GM23338 (cell line): ENCODE measurements at regions not wholly inside any gene's neighbourhood (a gene's known extent, or its start where the extent isn't known, plus 50 kb on each side); places are given as distances from the start of the nearest gene placed in this dataset.

ENCODE experiments used
- ATAC-seq: fragments of 200-7000 bp; cut with Tn5 transposase; 3 replicates; pipeline ENCODE4 v1.9.1; 2020
- DNase-seq: peaks from one replicate; pipeline ENCODE4 v3.0.0-alpha.2; 2015; ENCODE audit warnings: low spot score
- H2AFZ ChIP-seq: fragments of 200-600 bp; sonication (generic); 2 replicates; pipeline ENCODE4 v1.8.0; 2016; ENCODE audit warnings: antibody characterized with exemption, mild to moderate bottlenecking, moderate library complexity
- H3F3A ChIP-seq: fragments of 200-600 bp; sonication (generic); replicated peaks from 2 replicates; pipeline ENCODE4 v1.8.0; 2017; ENCODE audit warnings: antibody characterized with exemption, mixed run types, low read depth
- H3K27ac ChIP-seq: fragments of 200-600 bp; sonication (generic); 2 replicates; pipeline ENCODE4 v1.6.1; 2016; ENCODE audit warnings: low read depth
- H3K27me3 ChIP-seq: fragments of 200-600 bp; sonication (generic); 2 replicates; pipeline ENCODE4 v1.8.0; 2016; ENCODE audit warnings: mild to moderate bottlenecking, mixed run types, moderate library complexity; ENCODE audit not compliant: insufficient read depth
- H3K36me3 ChIP-seq: fragments of 200-600 bp; sonication (generic); 2 replicates; pipeline ENCODE4 v1.8.0; 2016; ENCODE audit warnings: mild to moderate bottlenecking; ENCODE audit not compliant: insufficient read depth
- H3K4me1 ChIP-seq: fragments of 200-600 bp; sonication (generic); 2 replicates; pipeline ENCODE4 v1.8.0; 2016; ENCODE audit warnings: mild to moderate bottlenecking, moderate library complexity; ENCODE audit not compliant: insufficient read depth
- H3K4me2 ChIP-seq: fragments of 200-600 bp; sonication (generic); 2 replicates; pipeline ENCODE4 v1.7.1; 2017; ENCODE audit warnings: mixed run types
- H3K4me3 ChIP-seq: fragments of 200-600 bp; sonication (generic); 2 replicates; pipeline ENCODE4 v1.6.1; 2016; ENCODE audit warnings: mixed run types
- H3K79me2 ChIP-seq: fragments of 200-600 bp; sonication (generic); replicated peaks from 2 replicates; pipeline ENCODE4 v1.8.0; 2017; ENCODE audit warnings: mild to moderate bottlenecking; ENCODE audit not compliant: insufficient read depth
- H3K9me2 ChIP-seq: fragments of 200-600 bp; sonication (generic); 2 replicates; pipeline ENCODE4 v1.8.0; 2017; ENCODE audit not compliant: insufficient read depth
- H4K20me1 ChIP-seq: fragments of 200-600 bp; sonication (generic); replicated peaks from 2 replicates; pipeline ENCODE4 v1.8.0; 2017; ENCODE audit warnings: mild to moderate bottlenecking; ENCODE audit not compliant: insufficient read depth
- H3K27ac Mint-ChIP-seq: 2 replicates; pipeline ENCODE4 v1.8.0; 2020; ENCODE audit warnings: inconsistent platforms, mild to moderate bottlenecking, moderate library complexity, mixed read lengths
- H3K27me3 Mint-ChIP-seq: 3 replicates; pipeline ENCODE4 v1.8.0; 2022; ENCODE audit warnings: low read depth, mild to moderate bottlenecking, moderate library complexity, mixed read lengths, inconsistent platforms; ENCODE audit not compliant: insufficient read depth, poor library complexity
- H3K36me3 Mint-ChIP-seq: 3 replicates; pipeline ENCODE4 v1.8.0; 2021; ENCODE audit warnings: low read depth, mild to moderate bottlenecking, inconsistent platforms, moderate library complexity, mixed read lengths
- H3K4me1 Mint-ChIP-seq: 3 replicates; pipeline ENCODE4 v1.8.0; 2020; ENCODE audit warnings: mild to moderate bottlenecking, inconsistent platforms, mixed read lengths
- H3K4me3 Mint-ChIP-seq: 3 replicates; pipeline ENCODE4 v1.8.0; 2021; ENCODE audit warnings: moderate library complexity, mild to moderate bottlenecking, inconsistent platforms, mixed read lengths
- H3K9me3 Mint-ChIP-seq: 3 replicates; pipeline ENCODE4 v1.8.0; 2020; ENCODE audit warnings: moderate library complexity, mild to moderate bottlenecking, inconsistent platforms, mixed read lengths
- CREB1 ChIP-seq: fragments of 250-450 bp; sonication (Bioruptor Pico); IDR thresholded peaks from 2 replicates; pipeline ENCODE4 v1.5.0; 2020; ENCODE audit warnings: low read depth, mild to moderate bottlenecking, moderate library complexity
- EZH2 ChIP-seq: fragments of 200-600 bp; sonication (generic); IDR thresholded peaks from one replicate; pipeline ENCODE4 v1.8.0; 2017; ENCODE audit warnings: antibody characterized with exemption, mild to moderate bottlenecking, low read depth; ENCODE audit not compliant: unreplicated experiment
- EZH2phosphoT487 ChIP-seq: fragments of 200-600 bp; sonication (generic); IDR thresholded peaks from one replicate; pipeline ENCODE4 v1.8.1; 2018; ENCODE audit warnings: antibody characterized with exemption; ENCODE audit not compliant: unreplicated experiment
- JUNB ChIP-seq: IDR thresholded peaks from one replicate; pipeline ENCODE4 v1.6.1; 2016; ENCODE audit warnings: antibody characterized with exemption; ENCODE audit not compliant: unreplicated experiment
- NANOG ChIP-seq: IDR thresholded peaks from 2 replicates; pipeline ENCODE4 v1.6.1; 2016; ENCODE audit warnings: antibody characterized with exemption, borderline replicate concordance
- POLR2AphosphoS5 ChIP-seq: IDR thresholded peaks from 2 replicates; pipeline ENCODE4 v1.6.1; 2016; ENCODE audit warnings: antibody characterized with exemption, low read depth
- STAT1 ChIP-seq: IDR thresholded peaks from one replicate; pipeline ENCODE4 v1.6.1; 2016; ENCODE audit warnings: antibody characterized with exemption; ENCODE audit not compliant: unreplicated experiment
- ZNF114 ChIP-seq: fragments of 250-450 bp; sonication (Bioruptor Pico); IDR thresholded peaks from 2 replicates; pipeline ENCODE4 v1.5.0; 2020; ENCODE audit warnings: mild to moderate bottlenecking, moderate library complexity
- ZNF331 ChIP-seq: fragments of 250-450 bp; sonication (Bioruptor Pico); IDR thresholded peaks from 2 replicates; pipeline ENCODE4 v1.5.0; 2020; ENCODE audit warnings: low read depth, mild to moderate bottlenecking, moderate library complexity
- TF ChIP-seq, protein P1 (sequence below): IDR thresholded peaks from one replicate; pipeline ENCODE4 v1.6.1; 2018; ENCODE audit warnings: antibody characterized with exemption; ENCODE audit not compliant: unreplicated experiment
- TF ChIP-seq, protein P2 (sequence below), 2 experiments: fragments of 200-600 bp in 1 of 2; sonication (generic) in 1 of 2; conservative IDR thresholded peaks; 2 replicates each; pipeline versions ENCODE4 v1.5.1 to v1.6.1; 2016 to 2017; ENCODE audit warnings: antibody characterized with exemption in 2 of 2, low read depth in 2 of 2, mild to moderate bottlenecking in 2 of 2, moderate library complexity in 1 of 2
- TF ChIP-seq, protein P3 (sequence below): IDR thresholded peaks from 2 replicates; pipeline ENCODE4 v1.6.1; 2016; ENCODE audit warnings: antibody characterized with exemption
- TF ChIP-seq, protein P4 (sequence below): fragments of 250-450 bp; sonication (Bioruptor Pico); IDR thresholded peaks from 2 replicates; pipeline ENCODE4 v1.5.0; 2020; ENCODE audit warnings: mild to moderate bottlenecking, moderate library complexity

DNA sequence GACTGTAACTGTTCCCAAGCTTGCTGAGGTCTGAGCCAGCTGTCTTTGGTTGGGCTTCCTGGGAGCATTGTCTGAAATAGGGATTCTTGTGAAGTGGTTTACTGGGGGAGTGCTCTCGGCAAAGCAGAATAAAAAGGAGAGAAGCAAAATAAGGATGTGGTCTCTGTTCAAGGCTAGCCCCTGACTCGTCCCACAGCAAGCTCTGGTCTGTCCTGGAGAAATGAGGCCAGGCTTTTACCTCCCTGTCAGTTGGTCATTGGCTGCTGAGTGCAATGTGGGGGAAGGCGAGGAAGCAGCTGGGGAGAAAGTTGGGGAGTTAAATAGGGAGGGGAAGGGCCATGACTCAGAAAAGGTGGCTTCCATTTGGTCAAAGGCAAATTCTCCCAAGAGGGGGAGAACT lies 303.9 kb upstream of the DUSP10 start (continued):
- TF ChIP-seq EZH2, result no peak
- TF ChIP-seq EZH2phosphoT487, result no peak

DNA sequence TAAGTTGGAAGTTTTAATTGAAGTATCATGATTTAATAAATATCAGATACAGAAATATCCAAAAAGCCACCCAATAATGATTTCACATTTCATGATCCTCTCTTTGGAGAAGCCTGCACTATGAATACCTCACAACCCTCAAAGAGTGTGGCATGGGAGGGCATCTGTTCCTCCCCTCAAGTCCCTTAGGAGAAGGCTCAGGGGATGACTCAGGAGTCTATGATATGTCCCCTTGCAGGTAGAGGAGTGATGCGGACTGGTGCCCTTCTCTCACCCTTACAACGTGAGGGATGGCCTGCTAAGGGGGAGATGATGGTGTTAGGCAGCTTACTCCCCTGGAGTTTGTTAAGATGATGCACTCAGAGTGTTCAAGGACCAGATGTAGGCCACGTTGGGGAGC lies 303.3 kb upstream of the DUSP10 start:
- H3K36me3 ChIP-seq, result no peaks in the 10 kb centered on the region
- Mint-ChIP-seq H3K36me3 (no peaks in the 10 kb centered on the region), H3K9me3 (no peaks in the 10 kb centered on the region), H3K4me3 (no peak overlapping the region), H3K27ac (no peak overlapping the region), H3K27me3 (peaks cover 2% of the 10 kb centered on the region), H3K4me1 (no peaks in the 10 kb centered on the region; the same call in 2 of the 3 replicates)
- no peaks in the 10 kb centered on the region for H4K20me1 ChIP-seq
- TF ChIP-seq NANOG (no peak), EZH2phosphoT487 (no peak), ZNF114 (CRISPR knock-in tag) (no peak), STAT1 (no peak), POLR2AphosphoS5 (no peak), EZH2 (no peak), ZNF331 (CRISPR knock-in tag) (no peak), CREB1 (CRISPR knock-in tag) (no peak), JUNB (no peak)
- TF ChIP-seq, protein P1, sequence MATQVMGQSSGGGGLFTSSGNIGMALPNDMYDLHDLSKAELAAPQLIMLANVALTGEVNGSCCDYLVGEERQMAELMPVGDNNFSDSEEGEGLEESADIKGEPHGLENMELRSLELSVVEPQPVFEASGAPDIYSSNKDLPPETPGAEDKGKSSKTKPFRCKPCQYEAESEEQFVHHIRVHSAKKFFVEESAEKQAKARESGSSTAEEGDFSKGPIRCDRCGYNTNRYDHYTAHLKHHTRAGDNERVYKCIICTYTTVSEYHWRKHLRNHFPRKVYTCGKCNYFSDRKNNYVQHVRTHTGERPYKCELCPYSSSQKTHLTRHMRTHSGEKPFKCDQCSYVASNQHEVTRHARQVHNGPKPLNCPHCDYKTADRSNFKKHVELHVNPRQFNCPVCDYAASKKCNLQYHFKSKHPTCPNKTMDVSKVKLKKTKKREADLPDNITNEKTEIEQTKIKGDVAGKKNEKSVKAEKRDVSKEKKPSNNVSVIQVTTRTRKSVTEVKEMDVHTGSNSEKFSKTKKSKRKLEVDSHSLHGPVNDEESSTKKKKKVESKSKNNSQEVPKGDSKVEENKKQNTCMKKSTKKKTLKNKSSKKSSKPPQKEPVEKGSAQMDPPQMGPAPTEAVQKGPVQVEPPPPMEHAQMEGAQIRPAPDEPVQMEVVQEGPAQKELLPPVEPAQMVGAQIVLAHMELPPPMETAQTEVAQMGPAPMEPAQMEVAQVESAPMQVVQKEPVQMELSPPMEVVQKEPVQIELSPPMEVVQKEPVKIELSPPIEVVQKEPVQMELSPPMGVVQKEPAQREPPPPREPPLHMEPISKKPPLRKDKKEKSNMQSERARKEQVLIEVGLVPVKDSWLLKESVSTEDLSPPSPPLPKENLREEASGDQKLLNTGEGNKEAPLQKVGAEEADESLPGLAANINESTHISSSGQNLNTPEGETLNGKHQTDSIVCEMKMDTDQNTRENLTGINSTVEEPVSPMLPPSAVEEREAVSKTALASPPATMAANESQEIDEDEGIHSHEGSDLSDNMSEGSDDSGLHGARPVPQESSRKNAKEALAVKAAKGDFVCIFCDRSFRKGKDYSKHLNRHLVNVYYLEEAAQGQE, result no peak
- TF ChIP-seq, protein P2, sequence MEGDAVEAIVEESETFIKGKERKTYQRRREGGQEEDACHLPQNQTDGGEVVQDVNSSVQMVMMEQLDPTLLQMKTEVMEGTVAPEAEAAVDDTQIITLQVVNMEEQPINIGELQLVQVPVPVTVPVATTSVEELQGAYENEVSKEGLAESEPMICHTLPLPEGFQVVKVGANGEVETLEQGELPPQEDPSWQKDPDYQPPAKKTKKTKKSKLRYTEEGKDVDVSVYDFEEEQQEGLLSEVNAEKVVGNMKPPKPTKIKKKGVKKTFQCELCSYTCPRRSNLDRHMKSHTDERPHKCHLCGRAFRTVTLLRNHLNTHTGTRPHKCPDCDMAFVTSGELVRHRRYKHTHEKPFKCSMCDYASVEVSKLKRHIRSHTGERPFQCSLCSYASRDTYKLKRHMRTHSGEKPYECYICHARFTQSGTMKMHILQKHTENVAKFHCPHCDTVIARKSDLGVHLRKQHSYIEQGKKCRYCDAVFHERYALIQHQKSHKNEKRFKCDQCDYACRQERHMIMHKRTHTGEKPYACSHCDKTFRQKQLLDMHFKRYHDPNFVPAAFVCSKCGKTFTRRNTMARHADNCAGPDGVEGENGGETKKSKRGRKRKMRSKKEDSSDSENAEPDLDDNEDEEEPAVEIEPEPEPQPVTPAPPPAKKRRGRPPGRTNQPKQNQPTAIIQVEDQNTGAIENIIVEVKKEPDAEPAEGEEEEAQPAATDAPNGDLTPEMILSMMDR (conservative IDR thresholded peaks at IDR 0.05; ENCODE audit: low read depth in 2 of 2), result no peak
- TF ChIP-seq, protein P3, sequence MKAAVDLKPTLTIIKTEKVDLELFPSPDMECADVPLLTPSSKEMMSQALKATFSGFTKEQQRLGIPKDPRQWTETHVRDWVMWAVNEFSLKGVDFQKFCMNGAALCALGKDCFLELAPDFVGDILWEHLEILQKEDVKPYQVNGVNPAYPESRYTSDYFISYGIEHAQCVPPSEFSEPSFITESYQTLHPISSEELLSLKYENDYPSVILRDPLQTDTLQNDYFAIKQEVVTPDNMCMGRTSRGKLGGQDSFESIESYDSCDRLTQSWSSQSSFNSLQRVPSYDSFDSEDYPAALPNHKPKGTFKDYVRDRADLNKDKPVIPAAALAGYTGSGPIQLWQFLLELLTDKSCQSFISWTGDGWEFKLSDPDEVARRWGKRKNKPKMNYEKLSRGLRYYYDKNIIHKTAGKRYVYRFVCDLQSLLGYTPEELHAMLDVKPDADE, result no peak
- TF ChIP-seq, protein P4, sequence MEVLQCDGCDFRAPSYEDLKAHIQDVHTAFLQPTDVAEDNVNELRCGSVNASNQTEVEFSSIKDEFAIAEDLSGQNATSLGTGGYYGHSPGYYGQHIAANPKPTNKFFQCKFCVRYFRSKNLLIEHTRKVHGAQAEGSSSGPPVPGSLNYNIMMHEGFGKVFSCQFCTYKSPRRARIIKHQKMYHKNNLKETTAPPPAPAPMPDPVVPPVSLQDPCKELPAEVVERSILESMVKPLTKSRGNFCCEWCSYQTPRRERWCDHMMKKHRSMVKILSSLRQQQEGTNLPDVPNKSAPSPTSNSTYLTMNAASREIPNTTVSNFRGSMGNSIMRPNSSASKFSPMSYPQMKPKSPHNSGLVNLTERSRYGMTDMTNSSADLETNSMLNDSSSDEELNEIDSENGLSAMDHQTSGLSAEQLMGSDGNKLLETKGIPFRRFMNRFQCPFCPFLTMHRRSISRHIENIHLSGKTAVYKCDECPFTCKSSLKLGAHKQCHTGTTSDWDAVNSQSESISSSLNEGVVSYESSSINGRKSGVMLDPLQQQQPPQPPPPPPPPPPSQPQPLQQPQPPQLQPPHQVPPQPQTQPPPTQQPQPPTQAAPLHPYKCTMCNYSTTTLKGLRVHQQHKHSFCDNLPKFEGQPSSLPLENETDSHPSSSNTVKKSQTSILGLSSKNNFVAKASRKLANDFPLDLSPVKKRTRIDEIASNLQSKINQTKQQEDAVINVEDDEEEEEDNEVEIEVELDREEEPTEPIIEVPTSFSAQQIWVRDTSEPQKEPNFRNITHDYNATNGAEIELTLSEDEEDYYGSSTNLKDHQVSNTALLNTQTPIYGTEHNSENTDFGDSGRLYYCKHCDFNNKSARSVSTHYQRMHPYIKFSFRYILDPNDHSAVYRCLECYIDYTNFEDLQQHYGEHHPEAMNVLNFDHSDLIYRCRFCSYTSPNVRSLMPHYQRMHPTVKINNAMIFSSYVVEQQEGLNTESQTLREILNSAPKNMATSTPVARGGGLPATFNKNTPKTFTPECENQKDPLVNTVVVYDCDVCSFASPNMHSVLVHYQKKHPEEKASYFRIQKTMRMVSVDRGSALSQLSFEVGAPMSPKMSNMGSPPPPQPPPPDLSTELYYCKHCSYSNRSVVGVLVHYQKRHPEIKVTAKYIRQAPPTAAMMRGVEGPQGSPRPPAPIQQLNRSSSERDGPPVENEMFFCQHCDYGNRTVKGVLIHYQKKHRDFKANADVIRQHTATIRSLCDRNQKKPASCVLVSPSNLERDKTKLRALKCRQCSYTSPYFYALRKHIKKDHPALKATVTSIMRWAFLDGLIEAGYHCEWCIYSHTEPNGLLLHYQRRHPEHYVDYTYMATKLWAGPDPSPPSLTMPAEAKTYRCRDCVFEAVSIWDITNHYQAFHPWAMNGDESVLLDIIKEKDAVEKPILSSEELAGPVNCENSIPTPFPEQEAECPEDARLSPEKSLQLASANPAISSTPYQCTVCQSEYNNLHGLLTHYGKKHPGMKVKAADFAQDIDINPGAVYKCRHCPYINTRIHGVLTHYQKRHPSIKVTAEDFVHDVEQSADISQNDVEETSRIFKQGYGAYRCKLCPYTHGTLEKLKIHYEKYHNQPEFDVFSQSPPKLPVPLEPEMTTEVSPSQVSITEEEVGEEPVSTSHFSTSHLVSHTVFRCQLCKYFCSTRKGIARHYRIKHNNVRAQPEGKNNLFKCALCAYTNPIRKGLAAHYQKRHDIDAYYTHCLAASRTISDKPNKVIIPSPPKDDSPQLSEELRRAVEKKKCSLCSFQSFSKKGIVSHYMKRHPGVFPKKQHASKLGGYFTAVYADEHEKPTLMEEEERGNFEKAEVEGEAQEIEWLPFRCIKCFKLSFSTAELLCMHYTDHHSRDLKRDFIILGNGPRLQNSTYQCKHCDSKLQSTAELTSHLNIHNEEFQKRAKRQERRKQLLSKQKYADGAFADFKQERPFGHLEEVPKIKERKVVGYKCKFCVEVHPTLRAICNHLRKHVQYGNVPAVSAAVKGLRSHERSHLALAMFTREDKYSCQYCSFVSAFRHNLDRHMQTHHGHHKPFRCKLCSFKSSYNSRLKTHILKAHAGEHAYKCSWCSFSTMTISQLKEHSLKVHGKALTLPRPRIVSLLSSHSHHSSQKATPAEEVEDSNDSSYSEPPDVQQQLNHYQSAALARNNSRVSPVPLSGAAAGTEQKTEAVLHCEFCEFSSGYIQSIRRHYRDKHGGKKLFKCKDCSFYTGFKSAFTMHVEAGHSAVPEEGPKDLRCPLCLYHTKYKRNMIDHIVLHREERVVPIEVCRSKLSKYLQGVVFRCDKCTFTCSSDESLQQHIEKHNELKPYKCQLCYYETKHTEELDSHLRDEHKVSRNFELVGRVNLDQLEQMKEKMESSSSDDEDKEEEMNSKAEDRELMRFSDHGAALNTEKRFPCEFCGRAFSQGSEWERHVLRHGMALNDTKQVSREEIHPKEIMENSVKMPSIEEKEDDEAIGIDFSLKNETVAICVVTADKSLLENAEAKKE (CRISPR knock-in tag), result no peak
- DNase-seq, result no peak
- peaks cover 6% of the 10 kb centered on the region; the same call in 1 of the 2 replicates for H3K9me2 ChIP-seq
- H3K27me3 ChIP-seq, result no peaks in the 10 kb centered on the region
- no peak overlapping the region for H3K27ac ChIP-seq
- no peaks in the 10 kb centered on the region for H3K79me2 ChIP-seq
- no peak overlapping the region for H2AFZ ChIP-seq
- H3F3A ChIP-seq, result no peaks in the 10 kb centered on the region
- H3K4me1 ChIP-seq, result no peaks in the 10 kb centered on the region
- H3K4me2 ChIP-seq, result no peak overlapping the region
- no peak for ATAC-seq
- H3K4me3 ChIP-seq, result no peak overlapping the region
